Right lobe of liver (tissue), 6 donors: ENCODE measurements at regions not wholly inside any gene's neighbourhood (a gene's known extent, or its start where the extent isn't known, plus 50 kb on each side); places are given as distances from the start of the nearest gene placed in this dataset.

Experiments
- ATAC-seq, 4 donors: fragments of 200-7000 bp; cut with Tn5 transposase; one replicate each; pipeline ENCODE4 v1.9.1; 2020; ENCODE audit warnings: mild to moderate bottlenecking in 4 of 4, moderate library complexity in 4 of 4
- DNase-seq, 3 donors: peaks; one replicate each; pipeline ENCODE4 v3.0.0-alpha.2; 2020
- H3K27ac ChIP-seq, 3 donors: fragments of 200-600 bp; one replicate each; pipeline ENCODE4 v1.8.0; 2022
- H3K27me3 ChIP-seq, 2 donors: fragments of 200-600 bp; one replicate each; pipeline ENCODE4 v1.8.0; 2022
- H3K36me3 ChIP-seq, 4 donors: fragments of 200-600 bp; sonication (generic) in 1 of 4; one replicate each; pipeline versions ENCODE4 v1.5.1 to v1.8.0; 2017 to 2022; ENCODE audit warnings: control low read depth in 1 of 4
- H3K4me1 ChIP-seq, 4 donors: fragments of 200-600 bp; sonication (generic) in 1 of 4; one replicate each; pipeline versions ENCODE4 v1.5.1 to v1.8.0; 2017 to 2022; ENCODE audit warnings: control low read depth in 1 of 4
- H3K4me3 ChIP-seq, 3 donors: fragments of 200-600 bp; one replicate each; pipeline ENCODE4 v1.8.0; 2022
- H3K9me3 ChIP-seq, 4 donors: fragments of 200-600 bp; sonication (generic) in 1 of 4; one replicate each; pipeline versions ENCODE4 v1.5.1 to v1.8.0; 2017 to 2022; ENCODE audit warnings: control low read depth in 1 of 4
- CTCF ChIP-seq, 4 donors: fragments of 200-600 bp in 3 of 4; fragments of 450-650 bp in 1 of 4; IDR thresholded peaks; one replicate each; pipeline versions ENCODE4 v1.5.1 to v1.8.0; 2016 to 2022; ENCODE audit warnings: antibody characterized with exemption in 4 of 4, mild to moderate bottlenecking in 2 of 4
- POLR2A ChIP-seq: fragments of 450-650 bp; IDR thresholded peaks from one replicate; pipeline ENCODE4 v1.6.1; 2017; ENCODE audit warnings: antibody characterized with exemption, mild to moderate bottlenecking
- WGBS: methylation state at CpG from one replicate; pipeline ENCODE4 v1.1.6; 2018; ENCODE audit warnings: low coverage, low lambda C conversion rate; ENCODE audit not compliant: insufficient coverage; ENCODE audit errors: missing lambda C conversion rate; 5-methylcytosine and 5-hydroxymethylcytosine counted together
- intact Hi-C, 2 donors: fragments of 100-400 bp; cut with DNase I; formaldehyde crosslinking; loops; one replicate each; pipeline versions ENCODE4 v1.11.2 to v1.14.1; 2022
- donor health status: DM: no; HTN: yes; CAD: no.
- donor health status: DM: no; HTN: no; CAD: no.
- donor health status: DM: no; HTN: no; CAD: no.
- donor health status: DM: no; HTN: yes; CAD: no.
- donor health status: DM: no; HTN: yes; CAD: no.

- H3K36me3 ChIP-seq: no peaks in the 10 kb centered on the region
- intact Hi-C loops: no loop called here
- H3K27ac ChIP-seq: no peak overlapping the region
- H3K9me3 ChIP-seq: no peaks in the 10 kb centered on the region
- H3K4me3 ChIP-seq: no peak overlapping the region
- 80% methylated on average over 2 of the region's 2 CpGs for WGBS
- H3K4me1 ChIP-seq: no peaks in the 10 kb centered on the region
- no peak for DNase-seq
- H3K27me3 ChIP-seq: no peaks in the 10 kb centered on the region
- no peak for TF ChIP-seq POLR2A
- no peak for TF ChIP-seq CTCF (IDR thresholded peaks at IDR 0.05)
- ATAC-seq: no peak
Measured at GRCh38 chr4:95715830-95716229, 124.1 kb upstream of the PDHA2 start.

- WGBS: 100% methylated on average over 1 of the region's 1 CpG
- no peak for DNase-seq
- TF ChIP-seq CTCF (IDR thresholded peaks at IDR 0.05) (no peak), POLR2A (no peak)
- Histone ChIP-seq H3K27me3 (no peaks in the 10 kb centered on the region), H3K4me3 (no peak overlapping the region), H3K9me3 (no peaks in the 10 kb centered on the region), H3K36me3 (no peaks in the 10 kb centered on the region), H3K4me1 (no peaks in the 10 kb centered on the region), H3K27ac (no peak overlapping the region)
- no peak for ATAC-seq
- intact Hi-C loops: no loop called here
Measured at GRCh38 chr4:95714571-95714970, 125.3 kb upstream of the PDHA2 start.

DNA sequence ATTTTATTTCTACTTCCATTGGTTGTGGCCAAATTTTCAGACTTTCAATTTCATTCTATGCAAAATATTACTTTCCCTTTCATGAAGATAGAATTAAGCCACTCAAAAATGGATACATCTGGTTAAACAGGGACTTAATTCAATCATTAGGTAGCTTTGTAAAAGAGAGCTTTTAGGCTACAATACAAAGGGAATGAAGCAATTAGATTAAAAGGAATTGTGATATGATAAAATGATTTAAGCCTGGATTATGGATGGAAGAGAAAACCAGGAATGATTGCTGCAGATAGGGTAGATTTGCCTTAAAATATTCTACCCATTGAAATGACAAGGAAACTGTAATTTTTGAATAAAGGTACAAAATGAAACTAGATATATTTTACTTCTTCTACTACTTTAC is 134.6 kb upstream of the PDHA2 start:
- Histone ChIP-seq H3K4me3 (no peak overlapping the region), H3K4me1 (no peaks in the 10 kb centered on the region), H3K27ac (no peak overlapping the region), H3K9me3 (no peaks in the 10 kb centered on the region), H3K27me3 (no peaks in the 10 kb centered on the region), H3K36me3 (no peaks in the 10 kb centered on the region)
- TF ChIP-seq CTCF (IDR thresholded peaks at IDR 0.05) (no peak), POLR2A (no peak)
- intact Hi-C loops: no loop called here
- ATAC-seq (no peak), DNase-seq (no peak)

DNA sequence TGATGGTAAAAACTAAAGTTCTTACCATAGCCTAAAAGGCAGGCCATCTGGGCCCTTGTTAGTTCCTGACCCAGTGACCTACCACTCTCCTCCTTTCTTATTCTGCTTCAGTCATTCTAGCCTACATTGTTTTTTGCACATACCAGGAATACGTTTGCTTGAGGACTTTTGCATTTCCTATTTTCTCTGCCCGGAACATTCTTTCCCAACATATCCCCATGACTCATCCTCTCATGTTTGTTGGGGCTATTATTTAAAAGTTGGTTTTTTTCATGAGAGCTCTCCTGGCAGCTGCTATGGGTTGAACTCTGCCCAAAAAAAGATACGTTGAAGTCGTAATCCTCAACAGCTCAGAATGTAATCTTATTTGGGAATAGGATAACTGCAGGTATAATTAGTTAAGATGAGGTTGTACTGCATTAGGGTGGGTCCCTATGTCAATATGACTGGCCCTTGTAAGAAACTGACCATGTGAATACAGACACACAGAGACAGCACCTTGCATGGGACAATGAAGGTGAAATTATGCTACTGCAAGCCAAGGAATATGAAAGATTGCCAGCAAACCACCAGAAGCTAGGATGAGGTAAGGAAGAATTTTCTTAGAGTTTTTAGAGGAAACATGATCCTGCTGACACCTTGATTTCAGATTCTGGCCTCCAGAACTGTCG is 138.3 kb upstream of the PDHA2 start:
- no peaks in the 10 kb centered on the region for H3K36me3 ChIP-seq
- H3K27me3 ChIP-seq: no peaks in the 10 kb centered on the region
- no peak for DNase-seq
- H3K27ac ChIP-seq: no peak overlapping the region
- H3K9me3 ChIP-seq: no peaks in the 10 kb centered on the region
- WGBS: 32% methylated on average over 5 of the region's 5 CpGs
- no peaks in the 10 kb centered on the region for H3K4me1 ChIP-seq
- intact Hi-C loops: no loop called here
- H3K4me3 ChIP-seq: no peak overlapping the region
- no peak for ATAC-seq
- TF ChIP-seq CTCF (IDR thresholded peaks at IDR 0.05): no peak
- no peak for TF ChIP-seq POLR2A

- Histone ChIP-seq H3K27me3 (no peaks in the 10 kb centered on the region), H3K9me3 (no peaks in the 10 kb centered on the region), H3K4me1 (no peaks in the 10 kb centered on the region), H3K36me3 (no peaks in the 10 kb centered on the region), H3K27ac (no peak overlapping the region), H3K4me3 (no peak overlapping the region)
- TF ChIP-seq CTCF (IDR thresholded peaks at IDR 0.05): no peak
- no peak for TF ChIP-seq POLR2A
- no peak for DNase-seq
- no peak for ATAC-seq
- 61% methylated on average over 3 of the region's 3 CpGs for whole genome bisulfite sequencing
- intact Hi-C loops: no loop called here
Measured at GRCh38 chr4:95694411-95694810, 145.5 kb upstream of the PDHA2 start.
